Memory B cell (primary cell): ENCODE measurements at regions not wholly inside any gene's neighbourhood (a gene's known extent, or its start where the extent isn't known, plus 50 kb on each side); places are given as distances from the start of the nearest gene placed in this dataset.
"Not testable (repeated sequence)": the region's sequence is repeated elsewhere in the genome, so short reads cannot be mapped to it uniquely, and the experiment has no call there.

ENCODE experiments used
- ATAC-seq: fragments of 150-1000 bp; cut with Tn5 transposase; 2 replicates; pipeline ENCODE4 v1.10.0; 2021; ENCODE audit warnings: low read depth, mild to moderate bottlenecking, moderate library complexity
- DNase-seq, 2 donors: peaks; one replicate each; pipeline ENCODE4 v3.0.0; 2022; ENCODE audit warnings: low spot score in 2 of 2
- H3K27ac Mint-ChIP-seq: one replicate; pipeline ENCODE4 v1.8.0; 2022; ENCODE audit warnings: mild to moderate bottlenecking, moderate library complexity, mixed read lengths
- H3K27me3 Mint-ChIP-seq: one replicate; pipeline ENCODE4 v1.8.0; 2022; ENCODE audit warnings: mixed read lengths
- H3K36me3 Mint-ChIP-seq: one replicate; pipeline ENCODE4 v1.8.0; 2022; ENCODE audit warnings: mild to moderate bottlenecking, mixed read lengths
- H3K4me1 Mint-ChIP-seq: one replicate; pipeline ENCODE4 v1.8.0; 2022; ENCODE audit warnings: mixed read lengths
- H3K4me3 Mint-ChIP-seq: one replicate; pipeline ENCODE4 v1.8.0; 2022; ENCODE audit warnings: mild to moderate bottlenecking, moderate library complexity, mixed read lengths
- H3K9me3 Mint-ChIP-seq: one replicate; pipeline ENCODE4 v1.8.0; 2022; ENCODE audit warnings: mixed read lengths

DNA sequence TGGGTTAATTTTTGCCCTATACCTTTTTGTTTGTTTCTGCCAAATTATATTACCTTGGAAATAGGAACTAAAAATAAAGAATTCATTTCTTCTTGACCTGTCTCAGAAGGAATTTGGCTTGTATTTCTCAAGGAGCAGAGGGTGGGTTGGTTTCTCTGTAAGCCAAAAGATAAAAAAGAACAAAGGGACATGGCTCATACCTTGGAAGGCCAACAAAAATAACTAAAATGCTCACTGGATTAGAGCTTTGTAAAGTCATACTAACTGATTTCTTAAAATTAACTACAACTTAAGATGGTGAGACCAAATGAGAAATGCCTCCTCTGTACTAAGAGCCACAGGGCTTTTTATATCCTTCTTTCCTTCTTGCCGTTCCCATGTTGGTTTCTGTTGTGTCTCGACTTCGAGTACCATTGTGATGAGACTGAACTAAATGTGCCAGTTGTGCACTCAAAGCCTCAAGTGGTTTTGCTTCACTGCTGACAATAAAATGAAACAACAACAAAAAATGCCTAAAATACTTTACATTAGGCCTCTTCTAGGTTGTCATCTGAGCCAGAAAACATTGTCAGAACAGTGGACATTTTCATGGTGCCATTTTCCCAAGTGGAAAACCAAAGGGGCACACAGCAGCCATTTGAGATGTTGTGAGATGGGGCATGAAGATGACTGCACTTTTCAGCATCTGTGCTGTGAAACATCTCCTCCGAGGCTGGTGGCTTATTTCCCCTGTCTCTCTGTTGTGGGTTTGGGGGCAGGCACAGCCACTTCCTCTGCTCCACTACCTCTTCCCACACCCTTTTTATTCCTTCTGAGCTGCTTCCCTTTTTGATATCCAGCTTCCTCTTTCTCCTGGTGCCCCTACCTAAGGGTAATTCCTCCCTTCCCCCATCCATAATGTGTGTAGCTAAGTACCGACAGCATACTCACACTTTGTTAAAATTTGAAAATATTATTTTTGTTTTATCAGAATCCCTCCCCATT, 51.8 kb upstream of the AGR3 start:
- peaks cover 32% of the 10 kb centered on the region for H3K4me1 Mint-ChIP-seq
- peaks cover 6% of the 10 kb centered on the region for H3K27me3 Mint-ChIP-seq
- no peak for DNase-seq
- peak; percentile 35 for ATAC-seq
- peak overlapping the region; percentile 49 for H3K4me3 Mint-ChIP-seq
- H3K36me3 Mint-ChIP-seq = no peaks in the 10 kb centered on the region
- H3K9me3 Mint-ChIP-seq = no peaks in the 10 kb centered on the region
- H3K27ac Mint-ChIP-seq = no peak overlapping the region

GRCh38 chr7:16934722-16935340, 53.0 kb upstream of the AGR3 start:
- DNase-seq (no peak), ATAC-seq (no peak)
- Mint-ChIP-seq H3K36me3 (no peaks in the 10 kb centered on the region), H3K4me3 (no peak overlapping the region), H3K27me3 (peaks cover 4% of the 10 kb centered on the region), H3K27ac (no peak overlapping the region), H3K4me1 (peaks cover 26% of the 10 kb centered on the region), H3K9me3 (no peaks in the 10 kb centered on the region)

- ATAC-seq = no peak
- DNase-seq = no peak
- Mint-ChIP-seq H3K27ac (no peak overlapping the region), H3K36me3 (no peaks in the 10 kb centered on the region), H3K9me3 (no peaks in the 10 kb centered on the region), H3K27me3 (peaks cover 1% of the 10 kb centered on the region), H3K4me3 (no peak overlapping the region), H3K4me1 (peaks cover 22% of the 10 kb centered on the region)
Measured at GRCh38 chr7:16935341-16935735, 53.6 kb upstream of the AGR3 start.

DNA sequence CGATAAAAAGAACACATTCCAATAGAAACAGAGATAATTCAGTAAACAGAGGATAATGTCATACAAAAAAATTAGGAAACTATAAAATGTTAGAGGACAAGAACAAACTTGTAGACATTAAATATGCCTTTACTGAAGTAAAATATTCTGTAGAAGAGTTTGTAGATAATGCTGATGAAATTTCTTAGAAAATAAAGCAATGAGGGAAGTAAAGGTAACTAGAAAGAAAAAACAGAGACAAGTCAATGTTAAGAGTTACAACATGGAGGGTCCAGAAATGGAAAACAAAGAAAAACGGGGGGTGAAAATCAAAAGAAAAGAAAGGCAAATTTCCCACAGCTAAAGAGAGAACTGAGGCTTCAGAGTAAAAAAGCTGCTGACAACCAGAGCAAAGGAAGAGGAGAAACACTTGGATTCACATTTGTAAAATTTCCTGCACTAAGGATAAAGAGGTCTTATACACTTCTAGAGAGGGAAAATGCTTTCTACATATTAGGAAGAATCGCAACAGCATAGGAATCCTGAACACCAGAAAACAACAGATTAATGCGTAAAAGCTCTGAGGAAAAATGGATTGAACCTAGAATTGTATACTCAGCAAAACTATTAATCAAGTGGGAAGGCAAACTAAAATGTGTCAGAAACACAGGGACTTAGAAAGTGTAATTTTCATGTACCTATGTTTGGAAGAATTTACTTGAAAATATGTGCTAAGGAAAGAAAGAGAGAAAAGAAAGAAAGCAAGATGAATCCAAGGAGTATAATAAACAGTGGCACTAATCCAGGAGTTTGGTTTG, 55.0 kb upstream of the AGR3 start:
- H3K4me1 Mint-ChIP-seq = peaks cover 19% of the 10 kb centered on the region
- peaks cover 1% of the 10 kb centered on the region for H3K27me3 Mint-ChIP-seq
- no peak for ATAC-seq
- no peaks in the 10 kb centered on the region for H3K36me3 Mint-ChIP-seq
- H3K9me3 Mint-ChIP-seq = no peaks in the 10 kb centered on the region
- no peak for DNase-seq
- H3K4me3 Mint-ChIP-seq = no peak overlapping the region
- no peak overlapping the region for H3K27ac Mint-ChIP-seq

GRCh38 chr7:16939161-16939560, 57.4 kb upstream of the AGR3 start:
- DNase-seq (no peak), ATAC-seq (no peak)
- H3K4me3 Mint-ChIP-seq = no peak overlapping the region
- peaks cover 11% of the 10 kb centered on the region for H3K4me1 Mint-ChIP-seq
- H3K27me3 Mint-ChIP-seq = no peaks in the 10 kb centered on the region
- H3K9me3 Mint-ChIP-seq = no peaks in the 10 kb centered on the region
- H3K36me3 Mint-ChIP-seq = no peaks in the 10 kb centered on the region
- no peak overlapping the region for H3K27ac Mint-ChIP-seq

DNA sequence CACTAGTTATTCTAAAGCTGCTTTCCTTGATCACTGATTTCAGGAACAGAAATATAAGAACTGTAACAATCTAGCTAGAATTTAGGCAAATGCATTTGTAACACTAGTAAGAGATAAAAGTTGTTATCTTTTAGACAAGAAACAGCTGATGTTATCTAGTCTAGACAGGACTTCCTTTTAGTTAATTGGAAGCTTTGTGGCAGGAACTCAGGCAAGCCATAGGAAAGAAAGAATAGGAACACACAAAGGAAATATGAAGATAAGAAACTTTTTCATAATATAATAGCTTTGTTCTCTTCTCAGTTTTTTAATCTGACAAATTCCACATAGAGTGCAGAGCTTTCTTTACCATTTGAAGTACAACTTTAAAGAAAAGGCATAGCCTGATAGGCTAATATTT, 59.0 kb upstream of the AGR3 start:
- Mint-ChIP-seq H3K36me3 (no peaks in the 10 kb centered on the region), H3K4me3 (no peak overlapping the region), H3K9me3 (no peaks in the 10 kb centered on the region), H3K27me3 (peaks cover 3% of the 10 kb centered on the region), H3K4me1 (peaks cover 5% of the 10 kb centered on the region), H3K27ac (no peak overlapping the region)
- DNase-seq (no peak), ATAC-seq (no peak)

- ATAC-seq = no peak
- peaks cover 3% of the 10 kb centered on the region for H3K27me3 Mint-ChIP-seq
- H3K4me1 Mint-ChIP-seq = peaks cover 5% of the 10 kb centered on the region
- H3K36me3 Mint-ChIP-seq = peaks cover 3% of the 10 kb centered on the region
- no peak overlapping the region for H3K27ac Mint-ChIP-seq
- peaks cover 5% of the 10 kb centered on the region for H3K9me3 Mint-ChIP-seq
- DNase-seq = no peak
- no peak overlapping the region for H3K4me3 Mint-ChIP-seq
Measured at GRCh38 chr7:16942929-16943509, 61.2 kb upstream of the AGR3 start.

DNA sequence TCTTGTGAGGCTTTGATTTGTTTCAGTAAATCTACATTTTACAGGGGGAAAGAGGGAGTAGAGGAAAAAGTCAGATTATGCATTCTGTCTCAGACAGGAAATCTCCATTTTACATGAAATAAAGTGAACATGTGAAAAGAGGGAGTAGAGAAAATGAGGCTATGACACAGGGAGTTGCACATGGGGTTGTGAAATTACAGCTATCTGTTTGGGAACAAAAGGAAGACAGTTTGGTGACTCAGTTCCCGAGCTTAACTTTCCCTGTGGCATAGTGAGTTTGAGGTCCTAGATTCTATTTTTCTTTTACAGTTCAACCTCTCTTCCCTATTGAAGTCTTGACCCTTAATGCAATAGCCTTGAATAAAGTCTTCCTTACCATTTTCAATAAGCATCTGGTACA, 63.2 kb upstream of the AGR3 start:
- peaks cover 3% of the 10 kb centered on the region for H3K36me3 Mint-ChIP-seq
- no peak overlapping the region for H3K4me3 Mint-ChIP-seq
- H3K27me3 Mint-ChIP-seq = peaks cover 3% of the 10 kb centered on the region
- peaks cover 13% of the 10 kb centered on the region for H3K9me3 Mint-ChIP-seq
- DNase-seq = no peak
- no peak for ATAC-seq
- no peaks in the 10 kb centered on the region for H3K4me1 Mint-ChIP-seq
- no peak overlapping the region for H3K27ac Mint-ChIP-seq

DNA sequence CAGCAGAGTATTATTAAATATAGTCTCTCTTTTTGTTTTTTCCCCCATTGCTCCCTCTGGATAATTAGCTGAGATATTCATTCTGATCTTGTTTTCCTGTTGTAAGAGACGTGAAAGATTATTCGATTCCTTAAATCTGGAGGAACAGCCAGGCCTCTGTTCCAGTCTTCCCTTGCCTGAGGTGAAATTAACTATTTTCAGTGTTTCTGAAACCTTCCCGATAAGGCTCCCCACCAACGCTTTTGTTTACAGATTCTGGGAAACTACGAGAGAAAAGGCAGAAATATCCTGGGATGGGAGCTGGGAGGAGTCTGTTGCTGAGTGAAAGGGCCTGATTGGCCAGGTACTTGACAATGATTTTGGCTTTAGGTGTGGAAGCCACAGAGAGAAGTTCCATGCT, 63.6 kb upstream of the AGR3 start:
- Mint-ChIP-seq H3K36me3 (peaks cover 3% of the 10 kb centered on the region), H3K4me3 (no peak overlapping the region), H3K4me1 (no peaks in the 10 kb centered on the region), H3K9me3 (peaks cover 13% of the 10 kb centered on the region), H3K27me3 (peaks cover 3% of the 10 kb centered on the region), H3K27ac (no peak overlapping the region)
- no peak for ATAC-seq
- DNase-seq = no peak

DNA sequence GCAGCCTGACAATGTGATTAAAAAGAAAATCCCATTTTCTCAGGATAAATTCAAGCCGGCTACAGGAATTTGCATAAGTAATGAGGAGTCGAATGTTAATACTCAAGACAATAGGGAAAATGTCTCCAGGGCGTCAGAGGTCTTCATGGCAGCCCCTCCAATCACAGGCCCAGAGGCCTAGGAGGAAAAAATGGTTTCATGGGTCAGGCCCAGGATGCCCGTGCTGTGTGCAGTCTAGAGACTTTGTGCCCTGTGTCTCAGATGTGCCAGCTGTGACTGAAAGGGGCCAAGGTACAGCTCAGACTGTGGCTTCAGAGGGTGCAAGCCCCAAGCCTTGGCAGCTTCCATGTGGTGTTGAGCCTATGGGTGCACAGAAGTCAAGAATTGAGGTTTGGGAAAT, 66.3 kb upstream of the AGR3 start:
- peaks cover 13% of the 10 kb centered on the region for H3K9me3 Mint-ChIP-seq
- not testable (repeated sequence) for H3K27me3 Mint-ChIP-seq, H3K4me3 Mint-ChIP-seq, ATAC-seq, H3K4me1 Mint-ChIP-seq, DNase-seq, H3K27ac Mint-ChIP-seq, H3K36me3 Mint-ChIP-seq

DNA sequence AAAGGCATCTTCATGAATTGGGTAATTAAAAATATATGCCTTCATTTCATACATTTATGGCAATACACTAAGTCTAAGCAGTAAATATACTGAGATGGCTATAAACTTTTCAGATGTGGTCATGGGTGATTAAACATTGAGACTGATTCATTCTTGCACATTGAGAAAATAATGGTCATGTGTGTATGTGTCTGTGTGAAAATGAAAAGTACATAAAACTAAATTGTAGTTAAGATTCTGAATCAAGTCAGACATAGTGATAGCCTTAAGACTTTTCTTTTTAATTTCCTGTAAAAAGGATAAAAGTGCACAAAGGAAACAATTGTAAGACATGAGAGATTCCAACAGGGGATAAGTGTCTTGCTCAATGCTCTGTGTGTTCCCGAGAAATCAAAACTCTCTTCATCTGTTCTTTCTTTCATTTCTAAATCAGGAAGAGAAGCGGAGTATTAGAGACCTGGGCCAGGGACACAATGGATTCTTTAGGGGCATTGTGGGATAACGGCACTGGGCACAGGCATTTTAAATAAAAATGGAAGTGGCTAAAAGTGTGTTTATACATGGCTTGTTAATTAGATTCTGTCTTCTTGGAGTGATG, 69.8 kb upstream of the AGR3 start:
- H3K36me3 Mint-ChIP-seq = peaks cover 3% of the 10 kb centered on the region
- no peak overlapping the region for H3K4me3 Mint-ChIP-seq
- no peak overlapping the region for H3K27ac Mint-ChIP-seq
- H3K27me3 Mint-ChIP-seq = no peaks in the 10 kb centered on the region
- H3K4me1 Mint-ChIP-seq = no peaks in the 10 kb centered on the region
- DNase-seq (no peak), ATAC-seq (no peak)
- H3K9me3 Mint-ChIP-seq = peaks cover 13% of the 10 kb centered on the region

DNA sequence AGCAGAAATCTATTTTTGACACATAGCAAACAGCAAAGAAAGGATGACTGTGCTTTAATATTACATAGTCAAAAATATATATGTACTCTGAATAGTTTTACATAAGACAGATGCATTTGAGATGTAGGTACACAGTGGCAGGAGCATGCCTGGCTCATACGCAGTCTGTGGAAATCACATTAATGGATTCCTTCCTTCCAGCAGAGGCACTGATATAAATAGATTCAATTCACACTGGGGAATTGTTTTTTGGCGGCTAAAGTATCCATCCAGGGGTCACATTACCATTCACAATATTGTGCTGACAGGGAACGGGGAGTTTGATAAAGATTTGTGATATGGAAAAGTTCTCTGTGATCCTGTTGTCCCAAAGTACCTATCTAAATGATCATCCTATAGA, 72.5 kb upstream of the AGR3 start:
- Mint-ChIP-seq H3K27me3 (no peaks in the 10 kb centered on the region), H3K36me3 (no peaks in the 10 kb centered on the region), H3K9me3 (no peaks in the 10 kb centered on the region), H3K4me1 (no peaks in the 10 kb centered on the region), H3K27ac (no peak overlapping the region), H3K4me3 (no peak overlapping the region)
- ATAC-seq (no peak), DNase-seq (no peak)

DNA sequence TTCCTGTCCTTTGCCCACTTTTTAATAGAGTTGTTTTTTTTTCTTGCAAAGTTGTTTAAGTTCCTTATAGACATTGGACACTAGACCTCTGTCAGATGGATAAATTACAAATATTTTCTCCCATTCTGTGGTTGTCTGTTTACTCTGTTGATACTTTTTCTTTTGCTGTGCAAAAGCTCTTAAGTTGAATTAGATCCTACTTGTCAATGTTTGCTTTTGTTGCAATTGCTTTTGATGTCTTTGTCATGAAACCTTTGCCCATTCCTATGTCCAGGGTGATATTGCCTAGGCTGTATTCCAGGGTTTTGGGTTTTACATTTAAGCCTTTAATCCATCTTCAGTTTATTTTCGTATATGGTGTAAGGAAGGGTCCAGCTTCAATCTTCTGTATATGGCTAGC, 76.9 kb upstream of the AGR3 start:
- peaks cover 1% of the 10 kb centered on the region for H3K27me3 Mint-ChIP-seq
- no peaks in the 10 kb centered on the region for H3K4me1 Mint-ChIP-seq
- no peaks in the 10 kb centered on the region for H3K9me3 Mint-ChIP-seq
- DNase-seq (no peak), ATAC-seq (no peak)
- H3K36me3 Mint-ChIP-seq = peaks cover 1% of the 10 kb centered on the region
- no peak overlapping the region for H3K27ac Mint-ChIP-seq
- H3K4me3 Mint-ChIP-seq = no peak overlapping the region
